HCT116 (cell line): ENCODE measurements at regions not wholly inside any gene's neighbourhood (a gene's known extent, or its start where the extent isn't known, plus 50 kb on each side); places are given as distances from the start of the nearest gene placed in this dataset.

ENCODE experiments used
- ATAC-seq: fragments of 200-7000 bp; cut with Tn5 transposase; 2 replicates; pipeline ENCODE4 v1.9.1; 2020; ENCODE audit warnings: mild to moderate bottlenecking, moderate library complexity
- BruUV-seq: library from RNA; stranded (reverse); fragments of 400-500 nt; replicated peaks from 2 replicates; lab custom pipeline; 2021; lab: Mats Ljungman, UMichigan
- CTCF ChIA-PET: fragments of 300-600 bp; sonication (Branson Sonifier 250); formaldehyde crosslinking; loops from one replicate; lab custom pipeline; 2021; ENCODE audit warnings: antibody characterized with exemption; lab: Charles Lee
- POLR2A ChIA-PET: fragments of 300-600, 350-600 bp; sonication (Branson Sonifier 250); formaldehyde crosslinking; loops from one replicate; lab custom pipeline; 2021; ENCODE audit warnings: antibody characterized with exemption; lab: Charles Lee
- RAD21 ChIA-PET, 2 experiments: fragments of 300-600 bp; sonication (Branson Sonifier 250); formaldehyde crosslinking; loops; one replicate each; lab custom pipeline; 2023; ENCODE audit warnings: low total read pairs in 2 of 2; ENCODE audit not compliant: uncharacterized antibody in 2 of 2, unreplicated experiment in 2 of 2, low non-redundant PET in 1 of 2; lab: Charles Lee
- DNase-seq: peaks from one replicate; pipeline ENCODE4 v3.0.0-alpha.2; 2010; ENCODE audit warnings: low read depth, low spot score
- H2AFZ ChIP-seq: fragments of 200-600 bp; shearing (Covaris generic), sonication (generic); 2 replicates; pipeline ENCODE4 v1.6.1; 2017; ENCODE audit warnings: low read depth, mixed run types, mixed read lengths, antibody characterized with exemption, low read length; ENCODE audit not compliant: poor library complexity, severe bottlenecking
- H3K27ac ChIP-seq: 2 replicates; pipeline ENCODE4 v1.5.1; 2012; ENCODE audit warnings: low read depth, low read length
- H3K27me3 ChIP-seq: fragments of 200-600 bp; sonication (generic); 2 replicates; pipeline ENCODE4 v1.6.1; 2016; ENCODE audit warnings: mixed run types, low read length, mixed read lengths; ENCODE audit not compliant: insufficient read depth
- H3K36me3 ChIP-seq, 2 experiments: fragments of 200-500 bp in 1 of 2; fragments of 200-600 bp in 1 of 2; sonication (Bioruptor generic) in 1 of 2; sonication (generic) in 1 of 2; 2 replicates each; pipeline versions ENCODE4 v1.5.1 to v1.6.1; 2014 to 2016; ENCODE audit warnings: low read length in 2 of 2, inconsistent platforms in 1 of 2, mixed read lengths in 1 of 2, mixed run types in 1 of 2; ENCODE audit not compliant: insufficient read depth in 2 of 2, control insufficient read depth in 1 of 2
- H3K4me1 ChIP-seq, 2 experiments: fragments of 200-600 bp in 1 of 2; sonication (generic) in 1 of 2; 2 replicates each; pipeline versions ENCODE4 v1.5.1 to v1.6.1; 2012 to 2017; ENCODE audit warnings: low read length in 2 of 2, inconsistent platforms in 1 of 2, mild to moderate bottlenecking in 1 of 2, mixed read lengths in 1 of 2, mixed run types in 1 of 2, moderate library complexity in 1 of 2; ENCODE audit not compliant: insufficient read depth in 2 of 2, control insufficient read depth in 1 of 2
- H3K4me2 ChIP-seq: fragments of 200-600 bp; sonication (generic); 2 replicates; pipeline ENCODE4 v1.6.1; 2017; ENCODE audit warnings: mixed run types, low read length, mixed read lengths
- H3K4me3 ChIP-seq, 2 experiments: fragments of 200-600 bp in 1 of 2; sonication (generic) in 1 of 2; replicated peaks in 1 of 2; 2 replicates each; pipeline ENCODE4 v1.5.1; 2011 to 2016; ENCODE audit warnings: low read length in 2 of 2, control low read depth in 1 of 2, low read depth in 1 of 2, mild to moderate bottlenecking in 1 of 2, mixed read lengths in 1 of 2, mixed run types in 1 of 2
- H3K79me2 ChIP-seq: fragments of 200-600 bp; sonication (generic); 2 replicates; pipeline ENCODE4 v1.6.1; 2017; ENCODE audit warnings: mild to moderate bottlenecking, mixed run types, low read length, moderate library complexity, mixed read lengths; ENCODE audit not compliant: insufficient read depth
- H3K9ac ChIP-seq: fragments of 200-600 bp; sonication (generic); 2 replicates; pipeline ENCODE4 v1.6.1; 2016; ENCODE audit warnings: low read length, mixed read lengths
- H3K9me2 ChIP-seq: fragments of 200-600 bp; sonication (generic), shearing (Covaris generic); 2 replicates; pipeline ENCODE4 v1.6.1; 2017; ENCODE audit warnings: mixed run types, mild to moderate bottlenecking, moderate library complexity; ENCODE audit not compliant: insufficient read depth
- H3K9me3 ChIP-seq, 2 experiments: fragments of 200-500 bp in 1 of 2; fragments of 200-600 bp in 1 of 2; sonication (Bioruptor generic) in 1 of 2; sonication (generic) in 1 of 2; 2 replicates each; pipeline ENCODE4 v1.6.1; 2014 to 2017; ENCODE audit warnings: low read length in 2 of 2, mixed read lengths in 2 of 2, inconsistent platforms in 1 of 2, low read depth in 1 of 2, mild to moderate bottlenecking in 1 of 2, mixed run types in 1 of 2, moderate library complexity in 1 of 2; ENCODE audit not compliant: control insufficient read depth in 1 of 2, insufficient read depth in 1 of 2
- H4K20me1 ChIP-seq: fragments of 200-600 bp; sonication (generic), shearing (Covaris generic); 2 replicates; pipeline ENCODE4 v1.6.1; 2017; ENCODE audit warnings: mixed run types, mild to moderate bottlenecking, moderate library complexity; ENCODE audit not compliant: insufficient read depth
- CBX3 ChIP-seq: IDR thresholded peaks from 2 replicates; pipeline ENCODE4 v1.6.1; 2012; ENCODE audit warnings: low read depth
- EGR1 ChIP-seq: IDR thresholded peaks from 2 replicates; pipeline ENCODE4 v1.6.1; 2012; ENCODE audit warnings: low read depth
- ELF1 ChIP-seq: IDR thresholded peaks from 2 replicates; pipeline ENCODE4 v1.6.1; 2012; ENCODE audit warnings: low read depth, borderline replicate concordance
- EZH2phosphoT487 ChIP-seq: fragments of 200-600 bp; IDR thresholded peaks from 2 replicates; pipeline ENCODE4 v1.6.1; 2018; ENCODE audit warnings: antibody characterized with exemption, borderline replicate concordance
- FOSL1 ChIP-seq: IDR thresholded peaks from 2 replicates; pipeline ENCODE4 v1.6.1; 2012; ENCODE audit warnings: low read depth
- YY1 ChIP-seq: IDR thresholded peaks from 2 replicates; pipeline ENCODE4 v1.6.1; 2011; ENCODE audit warnings: low read length, low read depth, moderate library complexity, mild to moderate bottlenecking; ENCODE audit not compliant: insufficient replicate concordance; ENCODE audit errors: extremely low read depth
- ZFX ChIP-seq: fragments of 450-650 bp; IDR thresholded peaks from 2 replicates; pipeline ENCODE4 v1.6.1; 2017
- ZNF274 ChIP-seq: fragments of 200-500 bp; sonication (Bioruptor generic); IDR thresholded peaks from 2 replicates; pipeline ENCODE4 v1.6.1; 2014; ENCODE audit warnings: mild to moderate bottlenecking, low read depth, low read length, inconsistent platforms
- intact Hi-C: fragments of 100-400 bp; cut with micrococcal nuclease; formaldehyde crosslinking; loops from 2 replicates; pipeline ENCODE4 v1.10.0; 2022
- TF ChIP-seq, protein P1 (sequence below): IDR thresholded peaks from 2 replicates; pipeline ENCODE4 v1.6.1; 2012; ENCODE audit warnings: low read depth
- TF ChIP-seq, protein P2 (sequence below): IDR thresholded peaks from 2 replicates; pipeline ENCODE4 v1.6.1; 2011; ENCODE audit warnings: mild to moderate bottlenecking, low read length, moderate library complexity; ENCODE audit not compliant: insufficient replicate concordance; ENCODE audit errors: extremely low read depth
- TF ChIP-seq, protein P3 (sequence below), 3 experiments: fragments of 200-600 bp in 1 of 3; sonication (generic) in 1 of 3; IDR thresholded peaks in 2 of 3; conservative IDR thresholded peaks in 1 of 3; 2 replicates each; pipeline ENCODE4 v1.5.1; 2012 to 2017; ENCODE audit warnings: low read depth in 2 of 3, low read length in 2 of 3, antibody characterized with exemption in 1 of 3, borderline replicate concordance in 1 of 3, control low read depth in 1 of 3, mild to moderate bottlenecking in 1 of 3, mixed read lengths in 1 of 3, mixed run types in 1 of 3, moderate library complexity in 1 of 3; ENCODE audit not compliant: insufficient read depth in 1 of 3

DNA sequence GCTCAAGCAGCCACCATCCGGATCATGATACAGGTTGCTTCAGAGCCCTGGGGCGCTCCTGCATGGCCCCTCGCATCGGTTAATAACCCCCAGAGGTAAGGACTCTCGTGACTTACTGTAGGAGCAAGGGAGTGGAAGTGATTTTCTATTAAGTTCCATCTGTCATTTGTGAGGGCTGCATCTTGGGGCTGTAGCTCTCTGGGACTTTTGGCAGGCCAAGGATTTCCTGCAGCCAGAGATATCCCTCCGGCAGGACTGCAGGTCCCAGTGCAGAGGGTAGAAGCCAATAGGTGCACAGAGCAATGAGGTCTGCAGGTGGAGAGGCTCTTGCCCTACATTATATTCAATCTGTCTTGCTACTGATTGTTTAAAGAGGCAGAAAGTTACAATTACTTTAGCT lies 356.8 kb upstream of the ADARB2 start:
- Histone ChIP-seq H3K9ac (no peak overlapping the region), H3K4me3 (no peak overlapping the region), H3K27me3 (no peaks in the 10 kb centered on the region), H3K27ac (no peak overlapping the region), H3K4me1 (no peaks in the 10 kb centered on the region), H3K9me2 (no peaks in the 10 kb centered on the region), H3K9me3 (peaks cover 6 to 11% of the 10 kb centered on the region in 2 experiments; a peak in 2 of 4 replicates), H3K79me2 (no peaks in the 10 kb centered on the region), H2AFZ (no peak overlapping the region), H3K4me2 (no peak overlapping the region), H4K20me1 (no peaks in the 10 kb centered on the region), H3K36me3 (no peaks in the 10 kb centered on the region)
- no peak for TF ChIP-seq EZH2phosphoT487
- no peak for TF ChIP-seq ZFX
- TF ChIP-seq, protein P1, sequence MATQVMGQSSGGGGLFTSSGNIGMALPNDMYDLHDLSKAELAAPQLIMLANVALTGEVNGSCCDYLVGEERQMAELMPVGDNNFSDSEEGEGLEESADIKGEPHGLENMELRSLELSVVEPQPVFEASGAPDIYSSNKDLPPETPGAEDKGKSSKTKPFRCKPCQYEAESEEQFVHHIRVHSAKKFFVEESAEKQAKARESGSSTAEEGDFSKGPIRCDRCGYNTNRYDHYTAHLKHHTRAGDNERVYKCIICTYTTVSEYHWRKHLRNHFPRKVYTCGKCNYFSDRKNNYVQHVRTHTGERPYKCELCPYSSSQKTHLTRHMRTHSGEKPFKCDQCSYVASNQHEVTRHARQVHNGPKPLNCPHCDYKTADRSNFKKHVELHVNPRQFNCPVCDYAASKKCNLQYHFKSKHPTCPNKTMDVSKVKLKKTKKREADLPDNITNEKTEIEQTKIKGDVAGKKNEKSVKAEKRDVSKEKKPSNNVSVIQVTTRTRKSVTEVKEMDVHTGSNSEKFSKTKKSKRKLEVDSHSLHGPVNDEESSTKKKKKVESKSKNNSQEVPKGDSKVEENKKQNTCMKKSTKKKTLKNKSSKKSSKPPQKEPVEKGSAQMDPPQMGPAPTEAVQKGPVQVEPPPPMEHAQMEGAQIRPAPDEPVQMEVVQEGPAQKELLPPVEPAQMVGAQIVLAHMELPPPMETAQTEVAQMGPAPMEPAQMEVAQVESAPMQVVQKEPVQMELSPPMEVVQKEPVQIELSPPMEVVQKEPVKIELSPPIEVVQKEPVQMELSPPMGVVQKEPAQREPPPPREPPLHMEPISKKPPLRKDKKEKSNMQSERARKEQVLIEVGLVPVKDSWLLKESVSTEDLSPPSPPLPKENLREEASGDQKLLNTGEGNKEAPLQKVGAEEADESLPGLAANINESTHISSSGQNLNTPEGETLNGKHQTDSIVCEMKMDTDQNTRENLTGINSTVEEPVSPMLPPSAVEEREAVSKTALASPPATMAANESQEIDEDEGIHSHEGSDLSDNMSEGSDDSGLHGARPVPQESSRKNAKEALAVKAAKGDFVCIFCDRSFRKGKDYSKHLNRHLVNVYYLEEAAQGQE, result no peak
- no peak for TF ChIP-seq CBX3
- no peak for TF ChIP-seq EGR1
- TF ChIP-seq FOSL1, result no peak
- no peak for TF ChIP-seq ZNF274
- TF ChIP-seq YY1, result no peak
- no peak for DNase-seq
- ChIA-PET CTCF (no interaction called here), RAD21 (no interaction called here), POLR2A (no interaction called here)
- intact Hi-C loops, result no loop called here
- ATAC-seq, result no peak
- no TSS peak for BruUV-seq

DNA sequence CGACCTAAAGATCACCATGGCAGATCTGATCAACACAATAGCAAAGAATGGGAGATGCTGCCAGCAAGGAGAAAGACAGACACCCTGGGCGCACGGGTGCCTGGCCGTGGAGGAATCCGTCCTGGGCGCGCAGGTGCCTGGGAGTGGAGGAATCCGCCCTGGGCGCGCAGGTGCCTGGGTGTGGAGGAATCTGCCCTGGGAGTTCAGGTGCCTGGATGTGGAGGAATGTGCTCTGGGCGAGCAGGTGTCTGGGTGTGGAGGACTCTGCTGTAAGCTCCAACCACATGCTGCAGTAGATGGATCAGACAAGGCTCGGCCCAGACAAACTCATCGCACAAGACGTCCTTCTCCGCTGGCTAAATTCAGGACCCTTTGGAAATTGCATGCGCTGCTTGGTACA lies 346.3 kb upstream of the ADARB2 start:
- H3K9me2 ChIP-seq, result no peaks in the 10 kb centered on the region
- H3K27me3 ChIP-seq, result no peaks in the 10 kb centered on the region
- no peak overlapping the region for H3K4me3 ChIP-seq
- no peak for DNase-seq
- ATAC-seq, result no peak
- no peaks in the 10 kb centered on the region for H3K79me2 ChIP-seq
- H3K4me2 ChIP-seq, result no peak overlapping the region
- intact Hi-C loops, result no loop called here
- BruUV-seq, result no TSS peak
- no peaks in the 10 kb centered on the region for H3K36me3 ChIP-seq
- H3K4me1 ChIP-seq, result no peaks in the 10 kb centered on the region
- no peak overlapping the region for H2AFZ ChIP-seq
- H3K9me3 ChIP-seq, result peaks cover 15 to 19% of the 10 kb centered on the region in 2 experiments; a peak in 3 of 4 replicates
- no peak overlapping the region for H3K9ac ChIP-seq
- no peaks in the 10 kb centered on the region for H4K20me1 ChIP-seq
- ChIA-PET CTCF (no interaction called here), POLR2A (no interaction called here), RAD21 (no interaction called here)
- H3K27ac ChIP-seq, result no peak overlapping the region
- TF ChIP-seq, protein P2, sequence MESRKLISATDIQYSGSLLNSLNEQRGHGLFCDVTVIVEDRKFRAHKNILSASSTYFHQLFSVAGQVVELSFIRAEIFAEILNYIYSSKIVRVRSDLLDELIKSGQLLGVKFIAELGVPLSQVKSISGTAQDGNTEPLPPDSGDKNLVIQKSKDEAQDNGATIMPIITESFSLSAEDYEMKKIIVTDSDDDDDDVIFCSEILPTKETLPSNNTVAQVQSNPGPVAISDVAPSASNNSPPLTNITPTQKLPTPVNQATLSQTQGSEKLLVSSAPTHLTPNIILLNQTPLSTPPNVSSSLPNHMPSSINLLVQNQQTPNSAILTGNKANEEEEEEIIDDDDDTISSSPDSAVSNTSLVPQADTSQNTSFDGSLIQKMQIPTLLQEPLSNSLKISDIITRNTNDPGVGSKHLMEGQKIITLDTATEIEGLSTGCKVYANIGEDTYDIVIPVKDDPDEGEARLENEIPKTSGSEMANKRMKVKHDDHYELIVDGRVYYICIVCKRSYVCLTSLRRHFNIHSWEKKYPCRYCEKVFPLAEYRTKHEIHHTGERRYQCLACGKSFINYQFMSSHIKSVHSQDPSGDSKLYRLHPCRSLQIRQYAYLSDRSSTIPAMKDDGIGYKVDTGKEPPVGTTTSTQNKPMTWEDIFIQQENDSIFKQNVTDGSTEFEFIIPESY, result no peak
- TF ChIP-seq, protein P3, sequence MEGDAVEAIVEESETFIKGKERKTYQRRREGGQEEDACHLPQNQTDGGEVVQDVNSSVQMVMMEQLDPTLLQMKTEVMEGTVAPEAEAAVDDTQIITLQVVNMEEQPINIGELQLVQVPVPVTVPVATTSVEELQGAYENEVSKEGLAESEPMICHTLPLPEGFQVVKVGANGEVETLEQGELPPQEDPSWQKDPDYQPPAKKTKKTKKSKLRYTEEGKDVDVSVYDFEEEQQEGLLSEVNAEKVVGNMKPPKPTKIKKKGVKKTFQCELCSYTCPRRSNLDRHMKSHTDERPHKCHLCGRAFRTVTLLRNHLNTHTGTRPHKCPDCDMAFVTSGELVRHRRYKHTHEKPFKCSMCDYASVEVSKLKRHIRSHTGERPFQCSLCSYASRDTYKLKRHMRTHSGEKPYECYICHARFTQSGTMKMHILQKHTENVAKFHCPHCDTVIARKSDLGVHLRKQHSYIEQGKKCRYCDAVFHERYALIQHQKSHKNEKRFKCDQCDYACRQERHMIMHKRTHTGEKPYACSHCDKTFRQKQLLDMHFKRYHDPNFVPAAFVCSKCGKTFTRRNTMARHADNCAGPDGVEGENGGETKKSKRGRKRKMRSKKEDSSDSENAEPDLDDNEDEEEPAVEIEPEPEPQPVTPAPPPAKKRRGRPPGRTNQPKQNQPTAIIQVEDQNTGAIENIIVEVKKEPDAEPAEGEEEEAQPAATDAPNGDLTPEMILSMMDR (IDR thresholded peaks at IDR 0.05 in 2 of 3, conservative IDR thresholded peaks at IDR 0.05 in 1 of 3; ENCODE audit: borderline replicate concordance in 1 of 3, insufficient read depth in 1 of 3, low read depth in 2 of 3, low read length in 2 of 3), result no peak
- TF ChIP-seq ELF1, result no peak
